HepG2 (cell line): ENCODE measurements at regions not wholly inside any gene's neighbourhood (a gene's known extent, or its start where the extent isn't known, plus 50 kb on each side); places are given as distances from the start of the nearest gene placed in this dataset.

ENCODE experiments used
- BHLHE40 ChIP-seq: IDR thresholded peaks from 2 replicates; pipeline ENCODE4 v1.6.1; 2011; ENCODE audit warnings: low read length, improper control_type of control experiment
- BORCS8-MEF2B ChIP-seq: sonication (generic); formaldehyde crosslinking; IDR thresholded peaks from 2 replicates; pipeline ENCODE4 v1.8.0; 2022; ENCODE audit warnings: mild to moderate bottlenecking, missing genetic modification reagents
- CTCF ChIP-seq: sonication (generic); formaldehyde crosslinking; IDR thresholded peaks from 2 replicates; pipeline ENCODE4 v1.5.0; 2020; ENCODE audit warnings: mild to moderate bottlenecking, missing genetic modification reagents, moderate library complexity
- FOXM1 ChIP-seq: sonication (generic); formaldehyde crosslinking; IDR thresholded peaks from 2 replicates; pipeline ENCODE4 v1.5.0; 2020; ENCODE audit warnings: missing genetic modification reagents
- JUND ChIP-seq: sonication (generic); formaldehyde crosslinking; IDR thresholded peaks from 2 replicates; pipeline ENCODE4 v1.8.0; 2022; ENCODE audit warnings: mild to moderate bottlenecking, missing genetic modification reagents
- MTA3 ChIP-seq: sonication (generic); formaldehyde crosslinking; IDR thresholded peaks from 2 replicates; pipeline ENCODE4 v1.4.0; 2020; ENCODE audit warnings: missing genetic modification reagents
- POLR2A ChIP-seq, 2 experiments: IDR thresholded peaks; 2 replicates each; pipeline ENCODE4 v1.6.1; 2011; ENCODE audit warnings: low read depth in 2 of 2, low read length in 2 of 2, mild to moderate bottlenecking in 1 of 2, moderate library complexity in 1 of 2; ENCODE audit not compliant: insufficient read depth in 1 of 2
- ZNF354B ChIP-seq: sonication (generic); formaldehyde crosslinking; IDR thresholded peaks from 2 replicates; pipeline ENCODE4 v1.8.0; 2022; ENCODE audit warnings: mild to moderate bottlenecking, missing genetic modification reagents
- ZSCAN31 ChIP-seq: sonication (generic); formaldehyde crosslinking; IDR thresholded peaks from 2 replicates; pipeline ENCODE4 v1.5.0; 2020; ENCODE audit warnings: low read depth, mild to moderate bottlenecking, missing genetic modification reagents

- TF ChIP-seq POLR2A (IDR thresholded peaks at IDR 0.05; ENCODE audit: insufficient read depth in 1 of 2, low read depth in 2 of 2, low read length in 2 of 2) (no peak), BHLHE40 (no peak), ZSCAN31 (CRISPR knock-in tag) (no peak), CTCF (CRISPR knock-in tag) (no peak), MTA3 (CRISPR knock-in tag) (no peak), BORCS8-MEF2B (CRISPR knock-in tag) (no peak), JUND (CRISPR knock-in tag) (no peak), FOXM1 (CRISPR knock-in tag) (no peak), ZNF354B (CRISPR knock-in tag) (no peak)
These were observed 731.6 kb upstream of the ANKRD30A start for GRCh38 chr10:36393801-36394200.
